ENCODE measurements at regions not wholly inside any gene's neighbourhood (a gene's known extent, or its start where the extent isn't known, plus 50 kb on each side); places are given as distances from the start of the nearest gene placed in this dataset.
"Not testable (repeated sequence)": the region's sequence is repeated elsewhere in the genome, so short reads cannot be mapped to it uniquely, and the experiment has no call there.

DNA sequence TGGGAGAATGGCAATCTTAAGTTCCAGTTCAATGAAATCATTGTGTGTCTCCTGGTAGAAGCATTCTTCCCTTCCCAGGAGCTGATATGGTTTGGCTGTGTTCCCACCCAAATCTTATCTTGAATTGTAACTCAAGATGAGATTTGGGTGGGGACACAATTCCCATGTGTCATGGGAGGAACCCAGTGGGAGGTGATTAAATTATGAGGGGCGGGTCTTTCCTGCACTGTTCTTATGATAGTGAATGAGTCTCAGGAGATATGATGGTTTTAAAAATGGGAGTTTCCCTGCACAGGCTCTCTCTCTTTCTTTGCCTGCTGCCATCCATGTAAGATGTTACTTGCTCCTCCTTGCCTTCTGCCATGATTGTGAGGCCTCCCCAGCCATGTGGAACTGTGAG lies 108.3 kb upstream of the RUNX1 start:
- not testable (repeated sequence) for TF ChIP-seq EZH2phosphoT487 (IDR thresholded peaks at IDR 0.05; ENCODE audit: low read length)
- TF ChIP-seq, protein P1, sequence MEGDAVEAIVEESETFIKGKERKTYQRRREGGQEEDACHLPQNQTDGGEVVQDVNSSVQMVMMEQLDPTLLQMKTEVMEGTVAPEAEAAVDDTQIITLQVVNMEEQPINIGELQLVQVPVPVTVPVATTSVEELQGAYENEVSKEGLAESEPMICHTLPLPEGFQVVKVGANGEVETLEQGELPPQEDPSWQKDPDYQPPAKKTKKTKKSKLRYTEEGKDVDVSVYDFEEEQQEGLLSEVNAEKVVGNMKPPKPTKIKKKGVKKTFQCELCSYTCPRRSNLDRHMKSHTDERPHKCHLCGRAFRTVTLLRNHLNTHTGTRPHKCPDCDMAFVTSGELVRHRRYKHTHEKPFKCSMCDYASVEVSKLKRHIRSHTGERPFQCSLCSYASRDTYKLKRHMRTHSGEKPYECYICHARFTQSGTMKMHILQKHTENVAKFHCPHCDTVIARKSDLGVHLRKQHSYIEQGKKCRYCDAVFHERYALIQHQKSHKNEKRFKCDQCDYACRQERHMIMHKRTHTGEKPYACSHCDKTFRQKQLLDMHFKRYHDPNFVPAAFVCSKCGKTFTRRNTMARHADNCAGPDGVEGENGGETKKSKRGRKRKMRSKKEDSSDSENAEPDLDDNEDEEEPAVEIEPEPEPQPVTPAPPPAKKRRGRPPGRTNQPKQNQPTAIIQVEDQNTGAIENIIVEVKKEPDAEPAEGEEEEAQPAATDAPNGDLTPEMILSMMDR (IDR thresholded peaks at IDR 0.05; ENCODE audit: low read length) = not testable (repeated sequence)
